K562 (cell line): ENCODE measurements at regions not wholly inside any gene's neighbourhood (a gene's known extent, or its start where the extent isn't known, plus 50 kb on each side); places are given as distances from the start of the nearest gene placed in this dataset.

Experiments used
- ATAC-seq: fragments of 200-7000 bp; cut with Tn5 transposase; 3 replicates; pipeline ENCODE4 v1.9.1; 2020; ENCODE audit warnings: moderate library complexity
- BruUV-seq: library from RNA; stranded (reverse); fragments of 400-500 nt; replicated peaks from 2 replicates; lab custom pipeline; 2021; lab: Mats Ljungman, UMichigan
- CTCF ChIA-PET: fragments of 300-600 bp; formaldehyde crosslinking; extraction: SDS; loops from one replicate; lab custom pipeline; 2021; ENCODE audit warnings: low intra/inter-chr PET ratio; lab: Yijun Ruan, JAX
- POLR2A ChIA-PET: fragments of 300-600, 350-650 bp; sonication (Branson Sonifier 250); formaldehyde crosslinking; extraction: SDS; loops from one replicate; lab custom pipeline; 2021; ENCODE audit warnings: antibody characterized with exemption, inconsistent platforms; lab: Yijun Ruan, JAX
- DNase-seq, 4 experiments: peaks; one replicate each; pipeline versions ENCODE4 v3.0.0 to v3.0.0-alpha.2; 2011 to 2018; ENCODE audit warnings: low spot score in 3 of 4, mixed read lengths in 3 of 4; ENCODE audit errors: extremely low read depth in 1 of 4
- FAIRE-seq: peaks from 2 replicates; lab custom pipeline; 2011; peaks lifted over from hg19 to GRCh38; lab: Jason Lieb, UNC
- H2AFZ ChIP-seq: 2 replicates; pipeline ENCODE4 v1.6.0; 2011; ENCODE audit warnings: low read depth, low read length, control low read depth, inconsistent platforms
- H3K27ac ChIP-seq: fragments of 200-600 bp; 3 replicates; pipeline ENCODE4 v1.8.0; 2011; ENCODE audit warnings: low read depth, mild to moderate bottlenecking, control low read depth, inconsistent platforms, low read length, moderate library complexity, mixed read lengths; ENCODE audit errors: extremely low read depth
- H3K27me3 ChIP-seq, 2 experiments: fragments of 300-600 bp in 1 of 2; 2 replicates in 1 of 2; 3 replicates in 1 of 2; pipeline versions ENCODE4 v1.6.0 to v1.8.0; 2011; ENCODE audit warnings: inconsistent platforms in 2 of 2, low read length in 2 of 2, mild to moderate bottlenecking in 1 of 2, mixed read lengths in 1 of 2, moderate library complexity in 1 of 2; ENCODE audit not compliant: control insufficient read depth in 2 of 2, insufficient read depth in 2 of 2
- H3K36me3 ChIP-seq: fragments of 300-600 bp; 3 replicates; pipeline ENCODE4 v1.8.0; 2011; ENCODE audit warnings: mild to moderate bottlenecking, low read length, inconsistent platforms; ENCODE audit not compliant: control insufficient read depth, insufficient read depth
- H3K4me1 ChIP-seq, 2 experiments: fragments of 200-600 bp in 1 of 2; replicated peaks in 1 of 2; 2 replicates in 1 of 2; 3 replicates in 1 of 2; pipeline versions ENCODE4 v1.5.1 to v1.8.0; 2011; ENCODE audit warnings: inconsistent platforms in 2 of 2, low read length in 2 of 2, mild to moderate bottlenecking in 1 of 2, mixed read lengths in 1 of 2, moderate library complexity in 1 of 2; ENCODE audit not compliant: control insufficient read depth in 2 of 2, insufficient read depth in 2 of 2
- H3K4me2 ChIP-seq: 2 replicates; pipeline ENCODE4 v1.6.1; 2011; ENCODE audit warnings: low read length, control low read depth, inconsistent platforms, mixed read lengths; ENCODE audit not compliant: insufficient read depth
- H3K4me3 ChIP-seq: fragments of 200-600 bp; sonication (generic), shearing (Covaris generic); 2 replicates; pipeline ENCODE4 v1.5.1; 2016; ENCODE audit warnings: control low read depth, inconsistent platforms
- H3K79me2 ChIP-seq: fragments of 200-600 bp; 3 replicates; pipeline ENCODE4 v1.8.0; 2011; ENCODE audit warnings: low read length, inconsistent platforms; ENCODE audit not compliant: control insufficient read depth, insufficient read depth
- H3K9ac ChIP-seq, 2 experiments: 2 replicates each; pipeline versions ENCODE4 v1.6.0 to v1.6.1; 2011; ENCODE audit warnings: low read depth in 2 of 2, low read length in 2 of 2, control low read depth in 1 of 2, inconsistent platforms in 1 of 2, mild to moderate bottlenecking in 1 of 2, mixed read lengths in 1 of 2; ENCODE audit not compliant: insufficient read depth in 1 of 2
- H3K9me1 ChIP-seq: one replicate; pipeline ENCODE4 v1.6.0; 2011; ENCODE audit warnings: inconsistent platforms, mild to moderate bottlenecking, low read length, moderate library complexity; ENCODE audit not compliant: control insufficient read depth, insufficient read depth
- H3K9me3 ChIP-seq: replicated peaks from 2 replicates; pipeline ENCODE4 v1.5.1; 2011; ENCODE audit warnings: low read depth, low read length, inconsistent platforms; ENCODE audit not compliant: control insufficient read depth, insufficient read depth
- H4K20me1 ChIP-seq: replicated peaks from 2 replicates; pipeline ENCODE4 v1.6.1; 2011; ENCODE audit warnings: low read length, inconsistent platforms, mixed read lengths; ENCODE audit not compliant: control insufficient read depth, insufficient read depth
- BRCA1 ChIP-seq, 2 experiments: fragments of 450-650 bp in 1 of 2; sonication (generic) in 1 of 2; formaldehyde crosslinking in 1 of 2; IDR thresholded peaks; 2 replicates each; pipeline versions ENCODE4 v1.5.0 to v1.6.1; 2017 to 2020; ENCODE audit warnings: mild to moderate bottlenecking in 1 of 2, missing genetic modification reagents in 1 of 2
- DMBX1 ChIP-seq: fragments of 250-450 bp; sonication (Bioruptor Pico); IDR thresholded peaks from 2 replicates; pipeline ENCODE4 v1.8.0; 2022; ENCODE audit warnings: inconsistent platforms, mild to moderate bottlenecking, moderate library complexity, borderline replicate concordance
- ELF2 ChIP-seq: fragments of 250-450 bp; sonication (Bioruptor Pico); IDR thresholded peaks from 2 replicates; pipeline ENCODE4 v1.5.0; 2021; ENCODE audit warnings: mild to moderate bottlenecking
- GATA2 ChIP-seq: sonication (generic); formaldehyde crosslinking; IDR thresholded peaks from 2 replicates; pipeline ENCODE4 v1.4.0; 2020; ENCODE audit warnings: mild to moderate bottlenecking, missing genetic modification reagents
- HMG20A ChIP-seq: fragments of 450-650 bp; formaldehyde crosslinking; conservative IDR thresholded peaks from 2 replicates; pipeline ENCODE4 v1.4.0; 2020; ENCODE audit warnings: mild to moderate bottlenecking, mixed read lengths
- HNRNPLL ChIP-seq: fragments of 200-400 bp; formaldehyde crosslinking; IDR thresholded peaks from 2 replicates; pipeline ENCODE4 v1.6.1; 2017; ENCODE audit warnings: low read length, low read depth, mild to moderate bottlenecking; ENCODE audit not compliant: poor library complexity, severe bottlenecking
- MCM3 ChIP-seq: fragments of 450-650 bp; IDR thresholded peaks from 2 replicates; pipeline ENCODE4 v1.6.1; 2016
- POLR2H ChIP-seq: IDR thresholded peaks from 2 replicates; pipeline ENCODE4 v1.6.1; 2016; ENCODE audit warnings: missing genetic modification characterization, low read depth, mild to moderate bottlenecking, control low read depth, missing compliant biosample characterization, moderate library complexity
- YY1 ChIP-seq, 3 experiments: IDR thresholded peaks; 2 replicates each; pipeline ENCODE4 v1.6.1; 2011; ENCODE audit warnings: low read length in 2 of 3, mild to moderate bottlenecking in 2 of 3, moderate library complexity in 2 of 3, borderline replicate concordance in 1 of 3, control low read depth in 1 of 3, low read depth in 1 of 3; ENCODE audit not compliant: insufficient read depth in 3 of 3, insufficient replicate concordance in 2 of 3, control insufficient read depth in 1 of 3, insufficient read length in 1 of 3; ENCODE audit errors: extremely low read depth in 1 of 3
- ZNF134 ChIP-seq: fragments of 250-450 bp; sonication (Bioruptor Pico); conservative IDR thresholded peaks from 2 replicates; pipeline ENCODE4 v1.4.0; 2020
- ZNF165 ChIP-seq: fragments of 250-450 bp; sonication (Bioruptor Pico); IDR thresholded peaks from 2 replicates; pipeline ENCODE4 v1.4.0; 2020; ENCODE audit warnings: borderline replicate concordance
- WGBS: fragments of 100-300 bp; shearing (Covaris generic); methylation state at CpG from one replicate; pipeline ENCODE4 v1.1.6; 2016; ENCODE audit warnings: low coverage, mixed read lengths; ENCODE audit not compliant: insufficient coverage; ENCODE audit errors: missing lambda C conversion rate; 5-methylcytosine and 5-hydroxymethylcytosine counted together
- in situ Hi-C: fragments of 300-500 bp; cut with MboI; formaldehyde crosslinking; loops from 4 replicates; pipeline ENCODE4 v1.15.0; 2018; ENCODE audit warnings: inconsistent platforms, mixed read lengths
- intact Hi-C: fragments of 100-400 bp; cut with micrococcal nuclease; formaldehyde crosslinking; loops from 2 replicates; pipeline ENCODE4 v1.14.2; 2022
- TF ChIP-seq, protein P1 (sequence below): fragments of 450-650 bp; formaldehyde crosslinking; IDR thresholded peaks from 2 replicates; pipeline ENCODE4 v1.4.0; 2020; ENCODE audit warnings: mild to moderate bottlenecking, moderate library complexity
- TF ChIP-seq, protein P2 (sequence below): sonication (generic); formaldehyde crosslinking; IDR thresholded peaks from 2 replicates; pipeline ENCODE4 v1.8.0; 2022; ENCODE audit warnings: mild to moderate bottlenecking, low read depth, missing genetic modification reagents
- TF ChIP-seq, protein P3 (sequence below), 3 experiments: IDR thresholded peaks in 2 of 3; conservative IDR thresholded peaks in 1 of 3; 2 replicates each; pipeline ENCODE4 v1.5.1; 2011 to 2012; ENCODE audit warnings: low read length in 3 of 3, mild to moderate bottlenecking in 3 of 3, control low read depth in 2 of 3, improper control_type of control experiment in 1 of 3, inconsistent platforms in 1 of 3, low read depth in 1 of 3, mixed read lengths in 1 of 3, moderate library complexity in 1 of 3; ENCODE audit not compliant: insufficient read depth in 2 of 3

DNA sequence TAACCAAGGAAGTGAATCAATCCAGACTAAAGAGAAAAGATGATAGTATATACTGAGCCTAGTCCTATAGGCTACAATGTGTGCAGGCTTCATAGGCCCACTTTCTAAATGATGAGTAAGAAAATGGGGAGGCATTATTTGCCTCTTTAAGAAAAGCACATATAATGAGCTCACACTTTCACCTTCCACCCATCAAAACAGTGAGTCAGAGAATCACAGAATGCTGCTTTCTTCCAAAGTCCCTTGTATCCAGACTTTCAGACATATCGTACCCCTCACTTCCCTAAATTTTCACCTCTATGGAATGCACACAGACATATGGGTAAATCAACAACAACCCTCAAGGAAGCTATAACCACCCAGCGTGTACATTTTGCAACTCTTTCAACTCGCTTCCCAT, 286.4 kb upstream of the PRKD1 start (continued):
- TF ChIP-seq YY1 (IDR thresholded peaks at IDR 0.05; ENCODE audit: borderline replicate concordance in 1 of 3, control insufficient read depth in 1 of 3, extremely low read depth in 1 of 3, insufficient read depth in 3 of 3, insufficient read length in 1 of 3, insufficient replicate concordance in 2 of 3, low read depth in 1 of 3, low read length in 2 of 3) (no peak), POLR2H (tag) (no peak)

DNA sequence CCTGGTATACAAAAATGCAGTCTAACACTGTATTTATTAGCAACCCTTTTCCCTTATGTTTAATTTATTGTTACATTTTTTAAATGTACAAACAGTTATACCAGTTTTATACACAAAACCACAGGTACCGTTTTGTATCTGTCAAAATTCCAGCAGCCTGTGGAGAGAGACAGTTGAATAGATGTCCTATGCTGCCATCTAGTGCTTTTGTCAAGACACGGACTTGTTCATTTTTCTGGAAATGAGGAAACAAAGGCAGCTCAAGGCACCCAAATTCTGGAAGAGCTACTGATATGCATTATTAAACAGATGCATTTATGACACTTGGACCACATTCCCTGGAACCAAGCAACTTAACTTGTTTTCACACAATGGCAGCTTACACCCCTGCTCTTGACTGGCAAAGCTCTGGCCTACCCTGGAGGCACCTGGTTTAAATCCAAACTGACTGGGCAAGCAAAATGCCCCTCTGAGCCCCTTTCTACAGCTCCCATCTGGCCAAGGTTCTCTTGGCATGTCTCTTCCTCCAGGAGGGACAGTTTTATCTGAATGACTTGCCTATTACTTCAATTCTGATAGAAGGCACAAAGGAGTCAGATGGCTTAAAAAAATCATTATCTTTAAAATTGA, 286.9 kb upstream of the PRKD1 start:
- in situ Hi-C loops, result loop anchor here (25.0 kb wide), 2 partner anchors 677 to 1452 kb away; partner anchors contain the start of gene FOXG1
- H3K4me1 ChIP-seq, result no peaks in the 10 kb centered on the region
- no peak overlapping the region for H3K4me3 ChIP-seq
- no TSS peak for BruUV-seq
- no peak overlapping the region for H3K27ac ChIP-seq
- ATAC-seq (peak; percentile 74), DNase-seq (peak; percentile 7 to 46 (median 16)), FAIRE-seq (peak; percentile 71)
- H3K9me3 ChIP-seq, result no peaks in the 10 kb centered on the region
- no peak overlapping the region for H3K4me2 ChIP-seq
- no peaks in the 10 kb centered on the region for H3K36me3 ChIP-seq
- H4K20me1 ChIP-seq, result no peaks in the 10 kb centered on the region
- H3K79me2 ChIP-seq, result no peaks in the 10 kb centered on the region
- no peak overlapping the region for H3K9ac ChIP-seq
- 0% methylated on average over 2 of the region's 2 CpGs for WGBS
- POLR2A ChIA-PET, result interaction anchor here (0.5 kb wide), 1 partner anchor 74 kb away, joined by 4 read pairs; no protein-coding TSS in a partner anchor
- intact Hi-C loops, result loop anchor here (2.0 kb wide), 2 partner anchors 666 to 1460 kb away; no protein-coding TSS in a partner anchor
- no peak overlapping the region for H2AFZ ChIP-seq
- H3K9me1 ChIP-seq, result no peaks in the 10 kb centered on the region
- CTCF ChIA-PET, result interaction anchor here (1.2 to 1.3 kb wide), 2 partner anchors 1461 to 1463 kb away, joined by 5 read pairs; no protein-coding TSS in a partner anchor
- no peaks in the 10 kb centered on the region for H3K27me3 ChIP-seq
- TF ChIP-seq, protein P1, sequence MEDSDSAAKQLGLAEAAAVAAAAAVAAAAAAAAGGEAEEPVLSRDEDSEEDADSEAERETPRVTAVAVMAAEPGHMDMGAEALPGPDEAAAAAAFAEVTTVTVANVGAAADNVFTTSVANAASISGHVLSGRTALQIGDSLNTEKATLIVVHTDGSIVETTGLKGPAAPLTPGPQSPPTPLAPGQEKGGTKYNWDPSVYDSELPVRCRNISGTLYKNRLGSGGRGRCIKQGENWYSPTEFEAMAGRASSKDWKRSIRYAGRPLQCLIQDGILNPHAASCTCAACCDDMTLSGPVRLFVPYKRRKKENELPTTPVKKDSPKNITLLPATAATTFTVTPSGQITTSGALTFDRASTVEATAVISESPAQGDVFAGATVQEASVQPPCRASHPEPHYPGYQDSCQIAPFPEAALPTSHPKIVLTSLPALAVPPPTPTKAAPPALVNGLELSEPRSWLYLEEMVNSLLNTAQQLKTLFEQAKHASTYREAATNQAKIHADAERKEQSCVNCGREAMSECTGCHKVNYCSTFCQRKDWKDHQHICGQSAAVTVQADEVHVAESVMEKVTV (CRISPR knock-in tag), result no peak
- TF ChIP-seq, protein P2, sequence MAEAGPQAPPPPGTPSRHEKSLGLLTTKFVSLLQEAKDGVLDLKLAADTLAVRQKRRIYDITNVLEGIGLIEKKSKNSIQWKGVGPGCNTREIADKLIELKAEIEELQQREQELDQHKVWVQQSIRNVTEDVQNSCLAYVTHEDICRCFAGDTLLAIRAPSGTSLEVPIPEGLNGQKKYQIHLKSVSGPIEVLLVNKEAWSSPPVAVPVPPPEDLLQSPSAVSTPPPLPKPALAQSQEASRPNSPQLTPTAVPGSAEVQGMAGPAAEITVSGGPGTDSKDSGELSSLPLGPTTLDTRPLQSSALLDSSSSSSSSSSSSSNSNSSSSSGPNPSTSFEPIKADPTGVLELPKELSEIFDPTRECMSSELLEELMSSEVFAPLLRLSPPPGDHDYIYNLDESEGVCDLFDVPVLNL (CRISPR knock-in tag), result no peak
- TF ChIP-seq GATA2, result no peak
- no peak for TF ChIP-seq ZNF134 (CRISPR knock-in tag)
- TF ChIP-seq HNRNPLL, result no peak
- no peak for TF ChIP-seq ZNF165 (CRISPR knock-in tag)
- TF ChIP-seq, protein P3, sequence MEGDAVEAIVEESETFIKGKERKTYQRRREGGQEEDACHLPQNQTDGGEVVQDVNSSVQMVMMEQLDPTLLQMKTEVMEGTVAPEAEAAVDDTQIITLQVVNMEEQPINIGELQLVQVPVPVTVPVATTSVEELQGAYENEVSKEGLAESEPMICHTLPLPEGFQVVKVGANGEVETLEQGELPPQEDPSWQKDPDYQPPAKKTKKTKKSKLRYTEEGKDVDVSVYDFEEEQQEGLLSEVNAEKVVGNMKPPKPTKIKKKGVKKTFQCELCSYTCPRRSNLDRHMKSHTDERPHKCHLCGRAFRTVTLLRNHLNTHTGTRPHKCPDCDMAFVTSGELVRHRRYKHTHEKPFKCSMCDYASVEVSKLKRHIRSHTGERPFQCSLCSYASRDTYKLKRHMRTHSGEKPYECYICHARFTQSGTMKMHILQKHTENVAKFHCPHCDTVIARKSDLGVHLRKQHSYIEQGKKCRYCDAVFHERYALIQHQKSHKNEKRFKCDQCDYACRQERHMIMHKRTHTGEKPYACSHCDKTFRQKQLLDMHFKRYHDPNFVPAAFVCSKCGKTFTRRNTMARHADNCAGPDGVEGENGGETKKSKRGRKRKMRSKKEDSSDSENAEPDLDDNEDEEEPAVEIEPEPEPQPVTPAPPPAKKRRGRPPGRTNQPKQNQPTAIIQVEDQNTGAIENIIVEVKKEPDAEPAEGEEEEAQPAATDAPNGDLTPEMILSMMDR (IDR thresholded peaks at IDR 0.05 in 2 of 3, conservative IDR thresholded peaks at IDR 0.05 in 1 of 3; ENCODE audit: insufficient read depth in 2 of 3, low read depth in 1 of 3, low read length in 3 of 3), result peak; percentile 41 to 66 (median 53); a peak in 5 of 6 replicates
- no peak for TF ChIP-seq BRCA1 (IDR thresholded peaks at IDR 0.05)
- no peak for TF ChIP-seq BRCA1 (CRISPR knock-in tag; IDR thresholded peaks at IDR 0.05)
- no peak for TF ChIP-seq MCM3
- TF ChIP-seq ELF2 (CRISPR knock-in tag), result no peak
- TF ChIP-seq DMBX1 (CRISPR knock-in tag), result no peak
- no peak for TF ChIP-seq HMG20A
